ENCODE measurements at regions not wholly inside any gene's neighbourhood (a gene's known extent, or its start where the extent isn't known, plus 50 kb on each side); places are given as distances from the start of the nearest gene placed in this dataset.
"Not testable (repeated sequence)": the region's sequence is repeated elsewhere in the genome, so short reads cannot be mapped to it uniquely, and the experiment has no call there.

DNA sequence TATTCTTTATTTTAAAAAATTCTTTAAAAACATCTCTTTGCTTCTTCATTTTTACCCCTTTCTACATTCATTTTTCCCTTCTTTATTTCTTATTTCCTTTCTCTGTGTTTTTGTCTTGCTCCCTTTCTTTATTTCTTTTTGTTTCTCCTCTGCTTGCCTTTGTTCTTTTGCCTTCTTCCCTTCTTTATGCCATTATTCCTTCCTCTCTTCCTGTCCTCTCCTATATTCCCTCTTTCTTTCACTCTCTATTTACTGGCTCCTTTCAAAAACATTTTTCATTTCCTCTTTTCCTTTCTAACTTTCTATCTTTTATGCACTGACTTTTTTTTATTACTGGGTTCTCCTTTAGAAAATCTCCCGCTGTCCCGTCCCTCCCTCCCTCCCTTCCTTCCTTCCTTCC, 102.2 kb downstream of the RBMX2 start:
- H3K27ac ChIP-seq: no peak overlapping the region
- TF ChIP-seq, protein P1, sequence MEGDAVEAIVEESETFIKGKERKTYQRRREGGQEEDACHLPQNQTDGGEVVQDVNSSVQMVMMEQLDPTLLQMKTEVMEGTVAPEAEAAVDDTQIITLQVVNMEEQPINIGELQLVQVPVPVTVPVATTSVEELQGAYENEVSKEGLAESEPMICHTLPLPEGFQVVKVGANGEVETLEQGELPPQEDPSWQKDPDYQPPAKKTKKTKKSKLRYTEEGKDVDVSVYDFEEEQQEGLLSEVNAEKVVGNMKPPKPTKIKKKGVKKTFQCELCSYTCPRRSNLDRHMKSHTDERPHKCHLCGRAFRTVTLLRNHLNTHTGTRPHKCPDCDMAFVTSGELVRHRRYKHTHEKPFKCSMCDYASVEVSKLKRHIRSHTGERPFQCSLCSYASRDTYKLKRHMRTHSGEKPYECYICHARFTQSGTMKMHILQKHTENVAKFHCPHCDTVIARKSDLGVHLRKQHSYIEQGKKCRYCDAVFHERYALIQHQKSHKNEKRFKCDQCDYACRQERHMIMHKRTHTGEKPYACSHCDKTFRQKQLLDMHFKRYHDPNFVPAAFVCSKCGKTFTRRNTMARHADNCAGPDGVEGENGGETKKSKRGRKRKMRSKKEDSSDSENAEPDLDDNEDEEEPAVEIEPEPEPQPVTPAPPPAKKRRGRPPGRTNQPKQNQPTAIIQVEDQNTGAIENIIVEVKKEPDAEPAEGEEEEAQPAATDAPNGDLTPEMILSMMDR (conservative IDR thresholded peaks at IDR 0.05): no peak
- TF ChIP-seq ZFX (IDR thresholded peaks at IDR 0.05): no peak

DNA sequence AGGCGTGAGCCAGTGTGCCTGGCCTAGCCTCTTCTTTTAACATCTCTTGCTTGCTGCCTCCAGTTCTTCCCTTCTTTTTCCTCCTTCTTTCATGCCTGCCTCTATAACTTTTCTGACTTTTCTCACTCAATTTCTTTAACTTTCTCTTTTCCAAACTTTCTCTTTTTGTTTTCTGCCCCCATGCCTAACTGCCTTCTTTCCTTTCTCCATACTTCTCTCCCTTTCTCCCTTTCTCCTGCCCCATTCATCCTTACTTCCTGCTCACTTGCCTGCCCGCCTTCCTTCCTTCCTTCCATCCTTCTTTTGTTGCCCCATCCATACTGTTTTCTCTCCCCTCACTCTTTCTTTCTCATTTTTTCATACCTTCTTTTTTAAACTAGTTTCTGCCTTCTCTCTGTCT, 105.2 kb downstream of the RBMX2 start:
- TF ChIP-seq, protein P1 (conservative IDR thresholded peaks at IDR 0.05): no peak
- TF ChIP-seq ZFX (IDR thresholded peaks at IDR 0.05): no peak
- no peak overlapping the region for H3K27ac ChIP-seq

DNA sequence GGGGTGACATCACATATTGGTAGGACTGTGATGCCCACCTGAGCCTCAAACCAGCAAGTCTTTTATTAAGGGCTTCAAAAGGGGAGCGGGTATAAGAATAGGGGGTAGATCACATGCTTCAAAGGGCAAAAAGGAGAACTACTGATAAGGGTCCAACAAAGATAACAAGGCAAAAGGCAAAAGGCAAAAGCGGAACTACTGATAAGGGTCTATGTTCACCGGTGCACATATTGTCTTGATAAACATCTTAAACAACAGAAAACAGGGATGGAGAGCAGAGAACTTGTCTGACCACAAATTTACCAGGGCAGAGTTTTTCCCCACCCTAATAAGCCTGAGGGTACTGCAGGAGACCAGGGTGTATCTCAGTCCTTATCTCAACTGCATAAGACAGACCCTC, 110.7 kb downstream of the RBMX2 start:
- not testable (repeated sequence) for H3K27ac ChIP-seq

DNA sequence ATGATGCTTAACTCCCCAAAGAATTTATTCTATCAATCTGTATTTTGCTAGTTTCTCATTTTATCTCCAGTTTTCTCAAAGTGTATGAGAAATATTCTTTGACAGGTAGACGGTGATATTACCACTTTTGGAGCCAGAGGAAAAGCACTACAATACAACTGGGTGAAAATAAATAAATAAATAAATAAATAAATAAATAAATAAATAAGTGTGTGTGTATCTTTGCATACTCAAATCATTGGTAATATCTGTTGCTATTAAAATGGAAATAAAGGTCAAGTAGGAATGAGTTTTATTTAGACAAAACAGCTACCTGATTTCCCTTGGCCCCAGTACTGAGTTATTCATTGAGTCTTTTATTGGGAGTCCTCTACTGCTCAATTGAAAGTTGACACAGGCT, 114.3 kb downstream of the RBMX2 start:
- TF ChIP-seq, protein P1 (conservative IDR thresholded peaks at IDR 0.05): no peak
- no peak for TF ChIP-seq ZFX (IDR thresholded peaks at IDR 0.05)
- H3K27ac ChIP-seq: no peak overlapping the region

DNA sequence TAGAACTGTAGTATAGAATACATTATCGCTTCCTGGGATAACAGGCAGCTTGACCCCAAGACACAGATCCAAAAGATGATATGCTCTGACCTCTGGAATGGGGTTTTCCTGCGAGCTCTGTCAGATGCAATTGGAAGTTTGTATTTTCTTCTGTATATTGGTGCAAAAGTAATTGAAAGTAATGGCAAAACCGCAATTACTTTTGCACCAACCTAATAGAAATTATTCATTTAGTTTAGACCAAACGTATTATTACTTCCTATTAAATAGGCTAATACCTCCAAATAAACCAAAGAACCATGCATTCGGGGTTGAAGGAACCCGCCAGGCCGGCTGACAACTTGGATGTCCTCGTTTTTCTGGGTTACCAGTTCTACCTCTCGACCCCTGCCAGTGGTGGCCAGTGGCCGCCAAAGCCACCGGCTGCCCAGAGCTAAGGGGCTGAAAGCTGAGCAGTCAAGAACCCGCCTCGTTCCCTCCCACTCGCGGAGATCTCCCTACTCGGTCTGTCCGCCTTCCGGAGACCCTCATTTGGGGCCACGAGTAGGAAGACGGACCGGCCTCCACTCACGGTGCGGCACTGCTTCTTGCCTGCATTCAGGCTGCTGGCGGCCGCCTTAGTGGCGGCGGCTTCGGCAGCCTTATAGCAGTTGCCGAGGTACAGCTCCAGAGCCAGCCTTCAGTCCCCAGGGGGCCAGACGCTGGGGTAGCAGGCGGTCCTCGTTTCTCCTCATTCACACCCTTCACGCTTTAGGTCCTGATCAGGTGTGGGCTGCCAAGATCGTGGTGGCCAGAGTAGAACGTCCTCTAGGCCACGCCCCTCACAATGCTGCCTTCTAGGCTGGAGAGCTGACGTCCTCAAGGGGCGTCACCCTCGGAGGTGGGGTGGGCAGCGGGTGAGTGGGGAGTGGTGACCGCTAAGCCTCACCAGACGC, 121.9 kb downstream of the RBMX2 start:
- no peak for TF ChIP-seq ZFX (IDR thresholded peaks at IDR 0.05)
- TF ChIP-seq, protein P1 (conservative IDR thresholded peaks at IDR 0.05): no peak
- no peak overlapping the region for H3K27ac ChIP-seq

DNA sequence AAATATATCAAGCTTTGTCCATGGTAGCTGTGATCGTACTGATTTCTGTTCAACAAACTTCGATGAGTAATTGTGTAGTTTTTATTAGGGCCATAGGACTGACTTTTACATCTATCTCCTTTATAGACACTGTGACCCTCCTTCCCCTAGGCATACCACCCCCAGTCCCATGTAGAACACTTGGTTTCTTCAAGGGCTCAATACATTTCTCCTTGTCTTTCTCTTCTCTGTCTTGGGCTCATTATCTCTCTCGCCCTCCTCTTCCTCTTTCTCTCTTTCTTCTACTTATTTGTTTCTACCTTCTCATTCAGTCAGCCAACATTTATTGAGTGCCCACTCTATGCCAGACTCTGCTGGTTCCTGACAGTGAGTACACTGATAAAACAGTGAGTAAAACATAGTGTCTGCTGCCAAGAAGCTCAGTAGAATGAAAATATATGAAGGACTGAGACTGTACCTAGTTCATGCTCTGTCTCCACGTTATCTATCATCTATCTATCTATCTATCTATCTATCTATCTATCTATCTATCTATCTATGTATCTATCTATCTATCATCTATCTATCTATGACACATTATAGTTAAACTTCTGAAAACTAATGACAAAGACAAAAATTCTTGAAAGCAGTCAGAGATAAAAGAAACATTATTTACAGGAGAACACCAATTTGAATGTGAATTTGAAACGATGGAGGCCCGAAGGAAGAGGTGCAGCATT, 122.8 kb downstream of the RBMX2 start:
- no peak overlapping the region for H3K27ac ChIP-seq
- TF ChIP-seq ZFX (IDR thresholded peaks at IDR 0.05): no peak
- TF ChIP-seq, protein P1 (conservative IDR thresholded peaks at IDR 0.05): no peak

DNA sequence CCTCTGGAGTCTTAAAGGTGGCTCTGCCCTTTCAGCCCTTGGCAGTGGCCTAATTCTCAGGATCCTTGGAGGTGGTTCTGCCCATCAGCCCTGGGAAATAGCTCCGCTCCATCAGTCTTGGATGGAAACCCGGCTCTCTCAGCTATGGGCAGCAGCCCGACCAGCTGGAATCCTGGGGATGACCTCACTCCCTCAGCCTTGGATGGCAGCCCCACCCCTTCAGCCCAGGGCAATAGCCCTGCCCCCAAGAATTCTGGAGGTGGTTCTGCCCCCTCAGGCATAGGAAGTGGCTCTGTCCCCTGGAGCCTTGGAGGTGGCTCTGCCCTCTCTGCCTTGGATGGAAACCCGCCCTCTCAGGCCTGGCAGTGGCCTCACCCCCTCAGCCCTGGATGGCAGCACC, 127.7 kb downstream of the RBMX2 start:
- no peak for TF ChIP-seq ZFX (IDR thresholded peaks at IDR 0.05)
- TF ChIP-seq, protein P1 (conservative IDR thresholded peaks at IDR 0.05): no peak
- H3K27ac ChIP-seq: no peak overlapping the region
